HG02623 (cell line): ENCODE measurements at regions not wholly inside any gene's neighbourhood (a gene's known extent, or its start where the extent isn't known, plus 50 kb on each side); places are given as distances from the start of the nearest gene placed in this dataset.

Experiments used
- ATAC-seq: cut with Tn5 transposase; IDR thresholded peaks from one replicate; pipeline ENCODE4 v1.9.1; 2021; ENCODE audit warnings: moderate library complexity; ENCODE audit not compliant: unreplicated experiment

- ATAC-seq: no peak
Observed at GRCh38 chr2:155095613-155096012, 397.1 kb downstream of the KCNJ3 start.

- no peak for ATAC-seq
Observed at GRCh38 chr2:155080373-155080772, 381.9 kb downstream of the KCNJ3 start.

- no peak for ATAC-seq
Observed at GRCh38 chr2:155070489-155070888, 372.0 kb downstream of the KCNJ3 start.

GRCh38 chr2:155062922-155063258, 364.4 kb downstream of the KCNJ3 start:
- ATAC-seq: no peak

DNA sequence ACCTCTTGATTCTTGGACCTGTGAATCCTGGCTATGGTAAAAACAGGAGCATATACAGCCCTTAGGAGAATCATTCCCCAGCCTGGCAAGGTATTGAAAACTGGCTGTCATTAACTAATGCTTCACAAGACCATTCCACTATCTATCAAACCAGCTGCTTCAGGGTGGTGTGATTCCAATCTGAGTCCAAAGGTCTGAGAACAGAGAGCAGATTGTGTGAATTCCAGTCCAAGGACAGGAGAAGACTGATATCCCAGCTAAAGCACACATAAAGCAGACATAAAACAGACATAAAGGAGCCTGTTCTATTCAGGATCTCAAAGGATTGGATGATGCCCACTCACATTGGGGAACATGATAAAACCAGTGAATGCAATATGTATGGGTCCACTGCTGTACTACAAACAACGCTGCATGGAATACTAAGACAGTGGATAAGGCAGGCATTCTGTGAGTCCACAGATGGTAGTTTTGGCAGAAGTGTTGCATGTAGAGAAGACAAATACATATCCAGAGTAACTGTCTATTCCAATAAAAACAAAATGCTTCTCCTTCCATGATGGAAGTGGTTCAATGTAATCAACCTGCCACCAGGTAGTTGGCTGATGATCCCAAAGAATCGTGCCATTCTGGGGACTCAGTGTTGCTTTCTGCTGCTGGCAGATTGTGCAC, 363.9 kb downstream of the KCNJ3 start:
- no peak for ATAC-seq

- ATAC-seq: no peak
Observed at GRCh38 chr2:155060896-155061295, 362.4 kb downstream of the KCNJ3 start.

GRCh38 chr2:155054712-155055111, 356.2 kb downstream of the KCNJ3 start:
- no peak for ATAC-seq

- ATAC-seq: no peak
Observed at GRCh38 chr2:155043097-155043496, 344.6 kb downstream of the KCNJ3 start.

GRCh38 chr2:155035308-155035707, 336.8 kb downstream of the KCNJ3 start:
- ATAC-seq: no peak

GRCh38 chr2:155033652-155034051, 335.2 kb downstream of the KCNJ3 start:
- ATAC-seq: no peak

- no peak for ATAC-seq
Observed at GRCh38 chr2:155030296-155030695, 331.8 kb downstream of the KCNJ3 start.

GRCh38 chr2:155026651-155027174, 328.2 kb downstream of the KCNJ3 start:
- no peak for ATAC-seq

DNA sequence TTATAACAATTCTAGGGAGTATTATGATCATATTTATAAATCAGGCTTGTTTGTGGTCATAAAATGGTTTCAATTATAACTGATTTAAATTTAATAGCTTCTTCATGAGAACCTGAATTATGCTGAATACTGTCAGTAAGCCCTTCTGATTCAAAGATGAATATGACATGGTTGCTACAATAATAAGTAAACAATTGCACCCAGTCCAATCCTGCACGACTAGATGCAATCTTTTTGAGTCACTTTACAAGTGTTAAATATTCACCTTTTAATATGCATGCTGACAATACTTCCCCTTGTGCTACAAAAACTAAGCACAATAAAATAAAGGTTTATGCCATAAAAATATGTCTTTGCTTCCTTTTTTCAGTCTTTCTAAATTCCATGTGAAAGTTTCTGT, 325.2 kb downstream of the KCNJ3 start:
- ATAC-seq: no peak

- no peak for ATAC-seq
Observed at GRCh38 chr2:155022531-155022930, 324.0 kb downstream of the KCNJ3 start.

DNA sequence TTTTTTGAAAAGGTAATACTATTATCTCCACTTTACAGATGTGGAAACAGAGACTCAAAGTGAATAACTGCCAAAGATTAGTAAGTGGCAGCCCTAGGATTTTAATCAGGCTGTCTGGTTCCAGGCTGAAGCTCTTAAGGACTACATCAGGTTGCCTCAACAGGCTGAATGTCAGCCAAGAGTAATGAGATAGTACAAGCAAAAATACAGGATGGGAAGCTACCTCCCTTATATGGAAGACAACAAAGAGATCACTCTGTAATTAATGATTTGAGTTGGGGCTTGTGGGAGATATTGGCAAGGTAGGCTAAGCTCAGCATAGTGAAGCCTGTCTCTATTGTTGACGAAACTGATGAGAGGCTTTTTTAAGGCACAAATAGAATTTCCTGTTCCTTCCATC, 323.1 kb downstream of the KCNJ3 start:
- no peak for ATAC-seq

- no peak for ATAC-seq
Observed at GRCh38 chr2:155020246-155020645, 321.8 kb downstream of the KCNJ3 start.

DNA sequence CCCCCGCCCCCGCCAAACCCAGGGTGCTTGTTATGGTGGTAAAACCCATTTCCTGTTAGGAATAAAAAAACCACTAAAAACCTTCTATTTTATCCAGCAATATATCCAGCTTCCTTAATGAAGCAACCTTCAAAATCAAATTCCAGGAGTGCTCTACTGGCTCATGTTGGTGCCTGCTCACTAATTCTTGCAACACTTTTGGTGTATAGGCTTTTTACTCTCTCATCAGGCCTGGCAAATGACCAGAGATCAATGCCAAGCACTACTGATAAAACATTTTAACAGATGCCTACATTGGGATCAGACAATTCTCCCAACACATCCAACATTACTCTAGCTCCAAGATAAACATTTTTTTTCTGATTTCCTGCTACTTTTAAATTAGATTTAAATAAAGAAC, 312.4 kb downstream of the KCNJ3 start:
- ATAC-seq: no peak

DNA sequence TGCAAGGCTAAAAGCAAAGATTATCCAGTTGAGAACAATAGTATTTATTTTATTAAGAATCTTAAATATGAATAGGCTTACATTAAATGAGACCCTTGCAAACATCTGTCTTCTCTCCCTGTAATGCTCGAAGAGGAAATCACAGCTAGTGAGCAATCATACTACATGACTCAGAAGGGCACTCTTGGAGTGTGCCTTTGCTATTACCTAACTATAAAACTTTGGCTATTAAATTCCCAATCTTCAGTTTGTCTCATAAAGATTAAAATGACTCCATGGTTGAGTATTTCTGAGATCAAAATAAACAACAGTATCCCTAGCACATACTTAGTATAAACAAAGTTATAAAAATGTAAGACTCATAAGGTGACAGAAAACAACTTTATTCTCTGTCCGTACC, 296.9 kb downstream of the KCNJ3 start:
- ATAC-seq: no peak

DNA sequence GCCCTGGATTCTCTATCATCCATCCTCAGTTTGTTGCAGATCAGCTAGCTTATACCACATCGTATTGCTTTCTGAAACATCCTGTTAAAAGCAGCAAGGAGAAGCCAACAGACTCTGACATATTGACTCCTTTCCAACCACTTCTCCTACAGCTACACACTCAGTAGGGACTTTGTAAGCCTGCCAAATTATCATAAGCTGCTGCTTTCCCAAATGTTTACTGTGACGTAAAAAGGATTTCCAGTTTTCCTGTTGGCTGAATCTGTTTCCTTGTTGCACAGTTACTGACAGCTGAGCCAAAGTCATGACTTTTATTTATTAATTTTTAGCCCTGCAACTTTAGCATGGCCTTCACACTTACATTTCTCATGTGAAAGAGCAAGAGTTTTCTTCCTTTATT, 294.3 kb downstream of the KCNJ3 start:
- no peak for ATAC-seq

- ATAC-seq: peak; percentile 62
Observed at GRCh38 chr2:154978710-154979109, 280.2 kb downstream of the KCNJ3 start.

DNA sequence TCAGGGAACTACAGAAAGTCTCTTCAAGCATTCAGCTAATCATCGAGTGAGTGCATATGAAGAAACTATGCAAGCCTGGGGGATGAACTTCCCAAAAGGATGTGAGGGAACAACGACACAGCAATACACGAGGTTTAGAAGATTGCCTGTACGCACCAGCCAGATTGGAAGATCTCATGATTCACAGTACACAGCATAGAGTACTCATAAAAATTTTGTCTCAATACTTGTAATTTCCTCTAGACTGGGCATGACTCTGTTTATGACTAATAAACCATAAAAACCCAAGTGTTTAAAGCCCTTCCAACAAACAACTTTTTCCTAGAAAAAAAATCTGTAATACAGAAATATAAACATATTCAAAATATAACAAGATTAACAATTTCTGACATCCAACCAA, 279.7 kb downstream of the KCNJ3 start:
- ATAC-seq: no peak

- ATAC-seq: no peak
Observed at GRCh38 chr2:154974041-154974440, 275.5 kb downstream of the KCNJ3 start.

GRCh38 chr2:154963511-154963910, 265.0 kb downstream of the KCNJ3 start:
- no peak for ATAC-seq
